HEK293 (cell line): ENCODE measurements at regions not wholly inside any gene's neighbourhood (a gene's known extent, or its start where the extent isn't known, plus 50 kb on each side); places are given as distances from the start of the nearest gene placed in this dataset.

Source experiments
- CTCF ChIA-PET: fragments of 350-600 bp; formaldehyde crosslinking; extraction: SDS; loops from one replicate; lab custom pipeline; 2021; ENCODE audit warnings: antibody characterized with exemption; lab: Yijun Ruan, JAX
- POLR2A ChIA-PET: fragments of 300-600 bp; formaldehyde crosslinking; extraction: SDS; loops from one replicate; lab custom pipeline; 2020; ENCODE audit warnings: antibody characterized with exemption, inconsistent platforms; lab: Yijun Ruan, JAX
- H3K27ac ChIP-seq: fragments of 200-500 bp; sonication (Bioruptor generic); 2 replicates; pipeline ENCODE4 v1.5.1; 2014; ENCODE audit warnings: low read depth, low read length, control low read depth, inconsistent platforms; ENCODE audit errors: extremely low read depth
- H3K36me3 ChIP-seq, 2 experiments: fragments of 200-500 bp in 1 of 2; sonication (Bioruptor generic) in 1 of 2; 1 replicate in 1 of 2; 2 replicates in 1 of 2; pipeline ENCODE4 v1.5.1; 2014 to 2017; ENCODE audit warnings: inconsistent platforms in 2 of 2, low read length in 2 of 2; ENCODE audit not compliant: control insufficient read depth in 2 of 2, insufficient read depth in 1 of 2
- H3K4me1 ChIP-seq: fragments of 200-500 bp; sonication (Bioruptor generic); 2 replicates; pipeline ENCODE4 v1.5.1; 2014; ENCODE audit warnings: mild to moderate bottlenecking, low read length, inconsistent platforms; ENCODE audit not compliant: control insufficient read depth, insufficient read depth
- H3K4me3 ChIP-seq: 2 replicates; pipeline ENCODE4 v1.5.1; 2011; ENCODE audit warnings: low read depth, mild to moderate bottlenecking, control low read depth, low read length, moderate library complexity
- H3K9me3 ChIP-seq: fragments of 200-500 bp; sonication (Bioruptor generic); 2 replicates; pipeline ENCODE4 v1.5.1; 2014; ENCODE audit warnings: low read depth, low read length, inconsistent platforms; ENCODE audit not compliant: control insufficient read depth, insufficient read depth
- KLF7 ChIP-seq: fragments of 450-650 bp; formaldehyde crosslinking; IDR thresholded peaks from 2 replicates; pipeline ENCODE4 v1.5.1; 2016; ENCODE audit warnings: missing biosample characterization, missing genetic modification characterization, borderline replicate concordance
- MZF1 ChIP-seq: fragments of 450-650 bp; formaldehyde crosslinking; IDR thresholded peaks from 2 replicates; pipeline ENCODE4 v1.5.1; 2017; ENCODE audit warnings: missing biosample characterization, missing genetic modification characterization, borderline replicate concordance
- PBX3 ChIP-seq: sonication (generic); formaldehyde crosslinking; IDR thresholded peaks from 2 replicates; pipeline ENCODE4 v1.8.1; 2022; ENCODE audit warnings: mild to moderate bottlenecking, moderate library complexity, missing genetic modification reagents
- SCRT1 ChIP-seq: fragments of 450-650 bp; formaldehyde crosslinking; IDR thresholded peaks from 2 replicates; pipeline ENCODE4 v1.5.1; 2016; ENCODE audit warnings: missing biosample characterization, missing genetic modification characterization, borderline replicate concordance
- TCF7L2 ChIP-seq: IDR thresholded peaks from 2 replicates; pipeline ENCODE4 v1.6.1; 2011; ENCODE audit warnings: low read depth, mild to moderate bottlenecking, inconsistent platforms, low read length, moderate library complexity, borderline replicate concordance
- ZBTB48 ChIP-seq: fragments of 450-650 bp; formaldehyde crosslinking; IDR thresholded peaks from 2 replicates; pipeline ENCODE4 v1.5.1; 2016; ENCODE audit warnings: missing biosample characterization, missing genetic modification characterization
- ZNF214 ChIP-seq: fragments of 450-650 bp; formaldehyde crosslinking; IDR thresholded peaks from 2 replicates; pipeline ENCODE4 v1.5.1; 2017; ENCODE audit warnings: missing biosample characterization, mild to moderate bottlenecking, missing genetic modification characterization, borderline replicate concordance
- ZNF223 ChIP-seq: fragments of 450-650 bp; formaldehyde crosslinking; IDR thresholded peaks from 2 replicates; pipeline ENCODE4 v1.5.1; 2016; ENCODE audit warnings: missing biosample characterization, missing genetic modification characterization
- ZNF391 ChIP-seq: fragments of 450-650 bp; formaldehyde crosslinking; IDR thresholded peaks from 2 replicates; pipeline ENCODE4 v1.5.1; 2016; ENCODE audit warnings: low read depth, missing biosample characterization, missing genetic modification characterization, borderline replicate concordance
- ZNF426 ChIP-seq: fragments of 450-650 bp; formaldehyde crosslinking; IDR thresholded peaks from 2 replicates; pipeline ENCODE4 v1.5.1; 2017; ENCODE audit warnings: missing biosample characterization, missing genetic modification characterization, mild to moderate bottlenecking, inconsistent platforms, moderate library complexity
- ZNF560 ChIP-seq: fragments of 450-650 bp; formaldehyde crosslinking; IDR thresholded peaks from 2 replicates; pipeline ENCODE4 v1.5.1; 2017; ENCODE audit warnings: missing biosample characterization, missing genetic modification characterization, borderline replicate concordance
- ZNF571 ChIP-seq: fragments of 450-650 bp; formaldehyde crosslinking; IDR thresholded peaks from 2 replicates; pipeline ENCODE4 v1.5.0; 2017; ENCODE audit warnings: missing biosample characterization, missing genetic modification characterization
- ZNF610 ChIP-seq: fragments of 450-650 bp; formaldehyde crosslinking; IDR thresholded peaks from 2 replicates; pipeline ENCODE4 v1.5.1; 2016; ENCODE audit warnings: missing biosample characterization, missing genetic modification characterization, borderline replicate concordance
- ZNF701 ChIP-seq: fragments of 450-650 bp; formaldehyde crosslinking; IDR thresholded peaks from 2 replicates; pipeline ENCODE4 v1.5.1; 2016; ENCODE audit warnings: missing biosample characterization, missing genetic modification characterization
- ZNF704 ChIP-seq: fragments of 450-650 bp; formaldehyde crosslinking; IDR thresholded peaks from 2 replicates; pipeline ENCODE4 v1.5.1; 2016; ENCODE audit warnings: missing biosample characterization, missing genetic modification characterization
- ZNF777 ChIP-seq: fragments of 450-650 bp; formaldehyde crosslinking; IDR thresholded peaks from 2 replicates; pipeline ENCODE4 v1.5.1; 2017; ENCODE audit warnings: missing biosample characterization, missing genetic modification characterization, borderline replicate concordance
- ZSCAN16 ChIP-seq: fragments of 450-650 bp; formaldehyde crosslinking; IDR thresholded peaks from 2 replicates; pipeline ENCODE4 v1.5.1; 2016; ENCODE audit warnings: missing biosample characterization, missing genetic modification characterization
- ZSCAN5A ChIP-seq: fragments of 450-650 bp; formaldehyde crosslinking; IDR thresholded peaks from 2 replicates; pipeline ENCODE4 v1.5.1; 2016; ENCODE audit warnings: missing biosample characterization, missing genetic modification characterization
- TF ChIP-seq, protein P1 (sequence below): fragments of 450-650 bp; formaldehyde crosslinking; IDR thresholded peaks from 2 replicates; pipeline ENCODE4 v1.5.1; 2016; ENCODE audit warnings: missing biosample characterization, missing genetic modification characterization, borderline replicate concordance

- TF ChIP-seq PBX3 (CRISPR knock-in tag) = no peak
Observed at GRCh38 chr2:224178056-224178455, 139.0 kb upstream of the SERPINE2 start (continued).

DNA sequence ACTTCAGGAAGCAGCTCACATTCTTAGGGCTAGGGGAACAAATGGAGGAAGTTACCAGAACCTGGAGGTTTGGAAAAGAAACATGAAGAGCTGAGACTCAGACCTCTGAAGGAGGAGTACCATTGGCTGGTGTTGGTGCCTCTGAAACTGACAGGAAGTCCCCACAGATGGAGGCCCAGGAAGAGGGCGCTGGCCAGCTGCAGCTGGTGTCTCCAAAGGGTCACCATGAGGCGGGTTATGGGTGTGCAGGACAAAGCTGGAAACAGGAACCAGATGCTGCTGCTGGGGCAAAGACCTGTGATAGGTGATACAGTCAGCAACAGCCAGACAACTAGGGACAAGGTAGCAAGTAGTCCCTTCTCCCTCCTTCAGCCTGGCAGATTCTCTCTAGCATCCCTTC, 136.5 kb upstream of the SERPINE2 start:
- H3K27ac ChIP-seq = no peak overlapping the region
- CTCF ChIA-PET = no interaction called here
- TF ChIP-seq MZF1 (tag by site-specific recombination) (no peak), ZNF560 (no peak), ZBTB48 (no peak), ZNF610 (tag by site-specific recombination) (no peak), ZNF214 (tag by site-specific recombination) (no peak), ZNF223 (tag by site-specific recombination) (no peak), ZNF426 (tag by site-specific recombination) (no peak), ZNF704 (no peak), KLF7 (tag by site-specific recombination) (no peak), TCF7L2 (no peak), ZSCAN5A (tag by site-specific recombination) (no peak), ZNF701 (tag by site-specific recombination) (no peak), ZNF777 (no peak), SCRT1 (tag by site-specific recombination) (no peak), ZNF571 (tag by site-specific recombination) (no peak), ZNF391 (no peak), ZSCAN16 (no peak)
- TF ChIP-seq, protein P1, sequence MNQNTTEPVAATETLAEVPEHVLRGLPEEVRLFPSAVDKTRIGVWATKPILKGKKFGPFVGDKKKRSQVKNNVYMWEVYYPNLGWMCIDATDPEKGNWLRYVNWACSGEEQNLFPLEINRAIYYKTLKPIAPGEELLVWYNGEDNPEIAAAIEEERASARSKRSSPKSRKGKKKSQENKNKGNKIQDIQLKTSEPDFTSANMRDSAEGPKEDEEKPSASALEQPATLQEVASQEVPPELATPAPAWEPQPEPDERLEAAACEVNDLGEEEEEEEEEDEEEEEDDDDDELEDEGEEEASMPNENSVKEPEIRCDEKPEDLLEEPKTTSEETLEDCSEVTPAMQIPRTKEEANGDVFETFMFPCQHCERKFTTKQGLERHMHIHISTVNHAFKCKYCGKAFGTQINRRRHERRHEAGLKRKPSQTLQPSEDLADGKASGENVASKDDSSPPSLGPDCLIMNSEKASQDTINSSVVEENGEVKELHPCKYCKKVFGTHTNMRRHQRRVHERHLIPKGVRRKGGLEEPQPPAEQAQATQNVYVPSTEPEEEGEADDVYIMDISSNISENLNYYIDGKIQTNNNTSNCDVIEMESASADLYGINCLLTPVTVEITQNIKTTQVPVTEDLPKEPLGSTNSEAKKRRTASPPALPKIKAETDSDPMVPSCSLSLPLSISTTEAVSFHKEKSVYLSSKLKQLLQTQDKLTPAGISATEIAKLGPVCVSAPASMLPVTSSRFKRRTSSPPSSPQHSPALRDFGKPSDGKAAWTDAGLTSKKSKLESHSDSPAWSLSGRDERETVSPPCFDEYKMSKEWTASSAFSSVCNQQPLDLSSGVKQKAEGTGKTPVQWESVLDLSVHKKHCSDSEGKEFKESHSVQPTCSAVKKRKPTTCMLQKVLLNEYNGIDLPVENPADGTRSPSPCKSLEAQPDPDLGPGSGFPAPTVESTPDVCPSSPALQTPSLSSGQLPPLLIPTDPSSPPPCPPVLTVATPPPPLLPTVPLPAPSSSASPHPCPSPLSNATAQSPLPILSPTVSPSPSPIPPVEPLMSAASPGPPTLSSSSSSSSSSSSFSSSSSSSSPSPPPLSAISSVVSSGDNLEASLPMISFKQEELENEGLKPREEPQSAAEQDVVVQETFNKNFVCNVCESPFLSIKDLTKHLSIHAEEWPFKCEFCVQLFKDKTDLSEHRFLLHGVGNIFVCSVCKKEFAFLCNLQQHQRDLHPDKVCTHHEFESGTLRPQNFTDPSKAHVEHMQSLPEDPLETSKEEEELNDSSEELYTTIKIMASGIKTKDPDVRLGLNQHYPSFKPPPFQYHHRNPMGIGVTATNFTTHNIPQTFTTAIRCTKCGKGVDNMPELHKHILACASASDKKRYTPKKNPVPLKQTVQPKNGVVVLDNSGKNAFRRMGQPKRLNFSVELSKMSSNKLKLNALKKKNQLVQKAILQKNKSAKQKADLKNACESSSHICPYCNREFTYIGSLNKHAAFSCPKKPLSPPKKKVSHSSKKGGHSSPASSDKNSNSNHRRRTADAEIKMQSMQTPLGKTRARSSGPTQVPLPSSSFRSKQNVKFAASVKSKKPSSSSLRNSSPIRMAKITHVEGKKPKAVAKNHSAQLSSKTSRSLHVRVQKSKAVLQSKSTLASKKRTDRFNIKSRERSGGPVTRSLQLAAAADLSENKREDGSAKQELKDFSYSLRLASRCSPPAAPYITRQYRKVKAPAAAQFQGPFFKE = no peak
- POLR2A ChIA-PET = no interaction called here
- H3K4me3 ChIP-seq = no peak overlapping the region
- H3K36me3 ChIP-seq = no peaks in the 10 kb centered on the region
- H3K4me1 ChIP-seq = no peaks in the 10 kb centered on the region
- no peaks in the 10 kb centered on the region for H3K9me3 ChIP-seq
